Stimulated activated naive B cell treated with anti-CD40 and anti-IgM and Interleukin-4, amounts not matched to agents 10 μg/mL and 1 μg/mL and 100 μg/mL, for 72 hours (primary cell): ENCODE measurements at regions not wholly inside any gene's neighbourhood (a gene's known extent, or its start where the extent isn't known, plus 50 kb on each side); places are given as distances from the start of the nearest gene placed in this dataset.
"Not testable (repeated sequence)": the region's sequence is repeated elsewhere in the genome, so short reads cannot be mapped to it uniquely, and the experiment has no call there.

Source experiments
- ATAC-seq, 2 donors: fragments of 150-1000 bp; cut with Tn5 transposase; replicated peaks; 2 replicates each; pipeline ENCODE4 v1.10.0; 2021; ENCODE audit warnings: moderate library complexity in 1 of 2
- DNase-seq: peaks from one replicate; pipeline ENCODE4 v3.0.0; 2021
- H3K27ac Mint-ChIP-seq: one replicate; pipeline ENCODE4 v1.8.0; 2022; ENCODE audit warnings: mild to moderate bottlenecking, mixed read lengths
- H3K27me3 Mint-ChIP-seq, 2 donors: one replicate each; pipeline ENCODE4 v1.8.0; 2022; ENCODE audit warnings: mixed read lengths in 2 of 2
- H3K36me3 Mint-ChIP-seq, 2 donors: one replicate each; pipeline ENCODE4 v1.8.0; 2022; ENCODE audit warnings: mixed read lengths in 2 of 2, mild to moderate bottlenecking in 1 of 2
- H3K4me1 Mint-ChIP-seq, 2 donors: one replicate each; pipeline ENCODE4 v1.8.0; 2022; ENCODE audit warnings: mixed read lengths in 2 of 2, mild to moderate bottlenecking in 1 of 2
- H3K4me3 Mint-ChIP-seq, 2 donors: one replicate each; pipeline ENCODE4 v1.8.0; 2022; ENCODE audit warnings: mild to moderate bottlenecking in 2 of 2, mixed read lengths in 2 of 2, moderate library complexity in 1 of 2
- H3K9me3 Mint-ChIP-seq, 2 donors: one replicate each; pipeline ENCODE4 v1.8.0; 2022; ENCODE audit warnings: mixed read lengths in 2 of 2, mild to moderate bottlenecking in 1 of 2

DNA sequence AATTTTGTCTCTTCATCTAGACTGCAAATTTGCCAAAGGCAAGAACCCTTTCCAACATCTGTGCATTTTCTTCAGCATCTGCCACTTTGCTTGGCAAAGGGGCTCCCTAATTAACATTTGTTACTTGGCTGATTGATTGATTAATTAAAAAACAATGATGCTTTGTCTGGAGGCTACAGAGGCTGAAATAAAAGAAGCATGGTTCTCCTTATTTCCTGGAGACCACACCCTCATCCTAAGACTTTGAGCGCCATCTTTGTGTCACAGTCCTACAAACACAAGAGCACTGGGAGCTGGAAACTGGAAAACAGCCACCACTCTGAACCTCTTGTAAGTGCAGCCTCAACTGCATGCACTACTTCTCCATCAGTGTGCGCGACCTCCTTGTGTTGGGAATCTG is 189.2 kb downstream of the C7orf25 start:
- no peak for ATAC-seq
- DNase-seq, result no peak
- Mint-ChIP-seq H3K4me1 (no peaks in the 10 kb centered on the region), H3K4me3 (no peak overlapping the region), H3K9me3 (no peaks in the 10 kb centered on the region), H3K27ac (no peak overlapping the region), H3K27me3 (no peaks in the 10 kb centered on the region), H3K36me3 (no peaks in the 10 kb centered on the region)

DNA sequence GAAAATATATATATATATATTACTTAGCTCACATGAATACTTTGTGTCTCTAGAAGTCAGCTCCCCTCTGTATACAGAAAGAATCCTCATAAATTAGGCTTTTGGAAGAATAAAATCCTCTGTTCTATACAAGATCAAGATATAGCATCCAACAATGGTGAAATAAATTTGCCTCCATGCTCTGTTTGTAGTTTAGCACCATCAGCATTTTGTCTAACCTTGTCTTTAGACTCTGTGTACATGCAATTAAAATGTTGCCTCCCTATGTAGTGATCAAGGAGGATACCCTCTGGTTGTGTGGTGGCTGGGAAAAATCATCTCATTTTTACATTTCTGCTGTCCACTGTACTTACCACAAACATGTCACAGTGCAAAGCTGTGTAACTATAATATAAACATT is 189.7 kb downstream of the C7orf25 start:
- Mint-ChIP-seq H3K4me1 (no peaks in the 10 kb centered on the region), H3K27me3 (no peaks in the 10 kb centered on the region), H3K4me3 (no peak overlapping the region), H3K9me3 (no peaks in the 10 kb centered on the region), H3K27ac (no peak overlapping the region), H3K36me3 (no peaks in the 10 kb centered on the region)
- ATAC-seq, result no peak
- no peak for DNase-seq

DNA sequence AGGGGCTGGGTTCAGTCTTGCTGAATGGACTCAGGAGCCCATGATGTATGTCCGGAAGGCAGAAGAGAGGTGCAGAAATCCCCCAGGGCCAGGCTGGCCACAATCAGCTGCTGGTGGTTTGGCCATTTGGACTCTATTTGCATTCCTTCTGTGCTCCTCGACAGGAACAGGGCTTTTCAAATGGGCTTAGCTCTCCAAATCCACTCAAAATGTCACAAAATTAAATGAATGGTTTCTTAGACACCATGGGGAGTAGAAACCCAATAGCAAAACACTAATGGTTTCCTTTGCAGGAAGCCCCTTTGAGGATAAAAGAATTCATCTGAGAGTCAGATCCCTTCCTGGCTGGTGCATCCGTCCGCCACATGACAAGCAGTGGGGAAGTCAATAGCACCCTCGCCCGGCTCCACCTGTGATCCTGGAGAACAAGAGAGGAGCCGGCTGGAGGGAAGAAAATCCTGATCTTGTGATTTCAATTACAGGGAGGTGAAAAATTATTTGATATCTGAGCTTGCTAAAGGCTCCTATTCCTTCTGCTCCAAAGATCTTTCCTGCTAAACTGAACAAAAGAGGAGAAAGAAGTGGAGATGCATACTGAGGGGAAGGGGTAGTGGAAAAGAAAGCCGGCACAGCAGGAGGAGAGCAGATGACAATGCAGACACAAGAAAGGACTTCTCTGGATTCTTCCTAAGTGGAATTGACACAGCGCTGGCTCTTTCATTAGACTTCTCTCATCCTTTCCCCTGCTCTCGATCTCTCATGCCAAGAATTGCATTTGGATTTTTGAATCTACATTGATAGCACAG is 190.7 kb downstream of the C7orf25 start:
- H3K4me3 Mint-ChIP-seq, result no peak overlapping the region
- peaks cover 0 to 6% of the 10 kb centered on the region in 2 donors for H3K27me3 Mint-ChIP-seq
- ATAC-seq (no peak), DNase-seq (no peak)
- H3K9me3 Mint-ChIP-seq, result peaks cover 0 to 3% of the 10 kb centered on the region in 2 donors
- no peaks in the 10 kb centered on the region for H3K4me1 Mint-ChIP-seq
- no peaks in the 10 kb centered on the region for H3K36me3 Mint-ChIP-seq
- no peak overlapping the region for H3K27ac Mint-ChIP-seq

DNA sequence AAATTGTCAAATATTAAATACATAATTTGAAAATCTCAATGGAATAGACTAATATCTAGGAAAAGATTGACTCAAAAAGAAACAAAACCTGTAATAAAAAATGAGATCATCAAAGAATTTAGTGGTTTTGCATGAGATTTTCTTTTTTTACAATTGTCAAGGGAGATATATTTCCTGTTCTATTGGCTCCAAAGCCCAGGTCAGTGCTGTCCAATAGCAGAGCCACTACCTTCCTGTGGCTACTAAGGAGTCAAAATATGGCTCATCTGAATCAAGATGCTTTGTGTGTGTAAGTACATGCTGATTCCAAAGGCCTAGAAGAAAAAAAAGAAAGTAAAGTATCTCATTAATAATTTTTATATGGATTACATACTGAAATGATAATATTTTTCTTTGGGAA is 191.9 kb downstream of the C7orf25 start:
- Mint-ChIP-seq H3K27ac (no peak overlapping the region), H3K27me3 (peaks cover 0 to 6% of the 10 kb centered on the region in 2 donors), H3K4me1 (no peaks in the 10 kb centered on the region), H3K36me3 (no peaks in the 10 kb centered on the region), H3K4me3 (no peak overlapping the region), H3K9me3 (peaks cover 0 to 3% of the 10 kb centered on the region in 2 donors)
- DNase-seq, result no peak
- no peak for ATAC-seq

DNA sequence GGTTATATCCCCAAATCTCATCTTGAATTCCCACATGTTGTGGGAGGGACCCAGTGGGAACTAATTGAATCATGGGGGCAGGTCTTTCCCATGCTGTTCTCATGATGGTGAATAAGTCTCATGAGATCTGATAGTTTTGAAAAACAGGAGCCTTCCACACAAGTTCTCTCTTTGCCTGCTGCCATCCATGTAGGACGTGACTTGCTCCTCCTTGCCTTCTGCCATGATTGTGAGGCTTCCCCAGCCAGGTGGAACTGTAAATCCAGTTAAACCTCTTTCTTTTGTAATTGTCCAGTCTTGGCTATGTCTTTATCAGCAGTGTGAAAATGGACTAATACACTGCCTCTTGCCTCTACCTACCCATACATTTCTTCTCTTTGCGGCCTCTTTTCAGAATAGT is 193.4 kb downstream of the C7orf25 start:
- not testable (repeated sequence) for DNase-seq, H3K4me1 Mint-ChIP-seq, H3K27me3 Mint-ChIP-seq, H3K4me3 Mint-ChIP-seq, ATAC-seq, H3K9me3 Mint-ChIP-seq, H3K27ac Mint-ChIP-seq, H3K36me3 Mint-ChIP-seq

DNA sequence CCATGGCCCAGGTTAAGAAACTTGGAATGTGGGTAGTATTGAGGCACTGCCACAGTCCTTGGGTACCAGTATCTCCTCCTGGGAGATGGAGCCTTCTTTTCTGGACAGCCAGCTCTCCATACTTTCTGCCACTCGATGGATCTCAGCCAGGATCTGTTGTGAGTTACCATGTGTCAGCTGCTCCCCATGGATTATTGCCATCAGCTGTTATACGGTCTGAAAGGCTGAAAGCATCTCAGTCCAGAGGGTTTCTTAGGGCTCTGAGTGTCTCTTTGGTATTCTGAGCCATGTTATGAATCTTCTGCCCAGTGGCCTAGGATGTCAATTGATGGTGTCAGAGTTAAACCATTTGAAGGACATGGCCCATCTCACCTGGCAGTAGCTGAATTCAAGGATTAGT is 197.5 kb downstream of the C7orf25 start:
- DNase-seq (no peak), ATAC-seq (no peak)
- Mint-ChIP-seq H3K27ac (no peak overlapping the region), H3K4me1 (no peaks in the 10 kb centered on the region), H3K4me3 (no peak overlapping the region), H3K27me3 (peaks cover 0 to 6% of the 10 kb centered on the region in 2 donors), H3K36me3 (no peaks in the 10 kb centered on the region), H3K9me3 (peaks cover 0 to 4% of the 10 kb centered on the region in 2 donors)

DNA sequence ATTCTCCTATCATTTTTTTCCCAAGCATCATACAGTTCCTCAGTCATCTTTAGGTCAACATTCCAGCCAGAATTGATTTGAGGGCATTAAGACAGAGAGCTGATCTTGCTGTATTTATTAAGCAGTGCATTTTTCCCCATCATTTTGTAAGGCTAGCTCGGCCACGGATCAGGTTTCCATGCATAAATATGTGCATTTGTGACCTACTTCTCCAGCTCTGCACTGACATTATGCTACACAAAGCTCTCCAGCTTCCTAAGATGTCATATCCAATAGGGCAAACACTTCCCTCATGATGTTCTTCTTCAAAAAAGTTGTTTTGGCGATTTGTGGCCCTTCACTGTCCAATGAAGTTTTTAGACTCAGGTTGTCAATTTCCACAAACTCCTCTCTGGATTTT is 202.6 kb downstream of the C7orf25 start:
- no peak for DNase-seq
- ATAC-seq, result no peak
- Mint-ChIP-seq H3K27ac (no peak overlapping the region), H3K4me3 (no peak overlapping the region), H3K9me3 (peaks cover 0 to 1% of the 10 kb centered on the region in 2 donors), H3K4me1 (no peaks in the 10 kb centered on the region), H3K36me3 (no peaks in the 10 kb centered on the region), H3K27me3 (no peaks in the 10 kb centered on the region)

DNA sequence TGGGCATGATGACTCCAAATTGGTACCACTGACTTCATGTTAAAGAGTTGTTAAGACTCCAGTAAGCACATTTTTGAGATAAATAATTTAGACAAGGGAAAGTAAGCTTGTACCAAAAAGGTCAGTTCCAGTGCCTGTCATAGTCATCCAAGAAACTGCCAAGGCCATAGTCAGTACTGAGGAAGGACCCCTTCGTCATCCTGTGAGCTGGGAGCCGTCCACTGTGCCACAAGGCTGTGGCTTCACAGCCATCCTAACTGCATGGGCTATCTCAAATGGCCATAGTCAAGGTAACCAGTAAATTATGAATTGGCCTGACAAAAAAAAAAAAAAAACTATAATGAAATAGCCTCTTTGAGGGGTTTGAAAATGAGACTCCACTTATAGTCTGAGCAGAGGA is 207.2 kb downstream of the C7orf25 start:
- no peaks in the 10 kb centered on the region for H3K36me3 Mint-ChIP-seq
- no peaks in the 10 kb centered on the region for H3K4me1 Mint-ChIP-seq
- no peak overlapping the region for H3K27ac Mint-ChIP-seq
- DNase-seq, result no peak
- ATAC-seq, result no peak
- no peaks in the 10 kb centered on the region for H3K27me3 Mint-ChIP-seq
- no peak overlapping the region for H3K4me3 Mint-ChIP-seq
- H3K9me3 Mint-ChIP-seq, result no peaks in the 10 kb centered on the region

DNA sequence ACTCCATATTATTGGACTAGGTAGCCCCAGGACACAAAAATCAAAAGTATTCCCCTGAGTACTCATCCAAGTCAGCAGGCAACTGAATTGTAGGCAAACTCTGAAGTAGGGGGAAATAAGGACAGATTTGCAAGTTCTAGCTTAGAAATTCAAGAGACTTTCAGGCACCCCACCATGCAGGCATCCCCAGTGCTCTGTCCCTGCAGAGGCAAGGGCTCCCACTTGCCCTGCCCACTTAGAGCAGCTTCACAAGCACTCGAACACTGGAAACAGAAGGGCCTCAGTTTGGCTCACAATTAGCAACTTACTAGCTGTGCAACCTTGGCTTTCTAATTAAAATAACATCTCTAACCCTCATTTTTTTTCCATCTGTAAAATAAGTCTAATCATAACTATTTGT is 209.2 kb downstream of the C7orf25 start:
- Mint-ChIP-seq H3K9me3 (no peaks in the 10 kb centered on the region), H3K36me3 (no peaks in the 10 kb centered on the region), H3K4me3 (no peak overlapping the region), H3K4me1 (no peaks in the 10 kb centered on the region), H3K27me3 (no peaks in the 10 kb centered on the region), H3K27ac (no peak overlapping the region)
- no peak for DNase-seq
- no peak for ATAC-seq

DNA sequence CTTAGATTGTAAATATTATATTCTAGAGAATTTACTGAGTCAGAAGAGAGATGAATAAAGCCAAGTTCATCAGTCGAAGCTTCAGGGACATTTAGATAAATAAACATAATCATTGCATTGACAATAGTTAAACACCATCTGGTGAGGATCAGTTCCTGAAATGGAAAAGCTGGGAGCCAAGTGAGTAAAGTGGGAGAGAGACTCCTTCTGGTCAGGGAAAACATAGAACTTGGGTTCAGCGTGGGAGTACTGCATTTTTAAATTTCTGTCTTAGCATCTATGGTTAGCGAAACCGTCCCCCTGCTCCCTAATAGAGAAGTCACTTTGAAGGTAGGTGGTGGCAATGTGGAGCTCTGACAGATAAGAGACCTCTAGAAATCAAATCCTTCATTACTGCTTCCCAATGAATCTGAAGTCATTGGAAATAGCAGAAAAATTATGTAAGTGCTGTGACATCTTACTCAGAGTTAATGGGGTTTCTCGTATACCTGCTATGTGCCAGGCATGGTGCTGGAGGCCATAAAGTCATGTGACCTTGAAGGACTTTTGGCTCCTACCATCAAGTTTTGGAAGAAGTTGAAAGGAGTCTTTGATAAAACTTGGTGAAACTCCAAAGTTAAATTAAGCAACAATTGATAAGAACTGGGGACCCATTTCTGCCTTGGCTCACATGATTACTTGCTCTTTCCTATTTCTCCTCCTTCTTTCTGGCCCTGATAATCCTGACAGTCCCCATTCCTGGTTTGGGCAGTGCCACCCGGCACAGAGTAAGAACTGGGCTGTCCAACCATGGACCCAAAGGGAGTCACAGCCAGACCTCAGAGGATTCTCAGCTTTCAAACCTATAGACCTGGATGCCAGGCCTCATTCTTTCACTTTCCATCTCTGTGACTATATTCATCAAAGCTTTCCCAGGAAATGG is 211.2 kb downstream of the C7orf25 start:
- Mint-ChIP-seq H3K4me1 (no peaks in the 10 kb centered on the region), H3K9me3 (no peaks in the 10 kb centered on the region), H3K27ac (no peak overlapping the region), H3K27me3 (no peaks in the 10 kb centered on the region), H3K4me3 (no peak overlapping the region), H3K36me3 (no peaks in the 10 kb centered on the region)
- DNase-seq (no peak), ATAC-seq (no peak)

DNA sequence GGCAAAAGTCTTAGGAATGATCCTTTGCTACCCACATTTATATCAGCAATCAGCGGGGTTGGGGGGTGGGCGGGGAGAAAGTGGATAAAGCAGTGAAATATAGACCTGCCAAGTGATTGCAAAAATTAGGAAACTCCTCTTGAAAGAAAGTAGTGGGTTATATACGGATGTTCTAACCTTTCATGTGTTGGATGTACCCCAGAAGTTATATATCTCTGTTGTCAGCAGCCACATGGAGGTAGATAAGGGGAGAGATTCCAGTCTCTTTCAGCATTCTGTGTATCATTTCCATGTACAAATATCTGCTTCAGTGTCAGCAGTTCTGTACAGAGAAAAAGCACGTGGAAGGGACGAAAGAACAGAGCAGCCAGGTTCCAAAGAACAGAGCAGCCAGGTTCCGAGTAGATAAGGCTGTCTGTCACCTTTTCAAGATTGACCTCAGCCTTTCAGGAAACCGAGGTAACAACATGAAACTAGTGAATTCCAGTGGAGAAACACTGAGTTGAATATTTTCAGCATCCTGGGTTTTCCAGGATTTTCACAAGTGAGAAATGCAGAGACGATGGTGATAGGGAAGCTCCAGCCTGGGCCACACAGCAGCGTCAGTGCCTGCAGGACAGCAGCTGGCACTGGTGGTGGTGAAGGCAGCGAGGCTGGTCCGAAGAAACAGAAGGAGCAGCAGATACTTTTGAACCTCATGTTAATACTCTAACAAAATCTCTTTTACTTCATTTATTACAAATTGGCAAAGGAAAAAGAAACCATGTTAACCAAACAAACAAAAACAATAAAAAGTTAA is 212.3 kb downstream of the C7orf25 start:
- Mint-ChIP-seq H3K27me3 (peaks cover 0 to 4% of the 10 kb centered on the region in 2 donors), H3K4me1 (no peaks in the 10 kb centered on the region), H3K36me3 (no peaks in the 10 kb centered on the region), H3K9me3 (no peaks in the 10 kb centered on the region), H3K27ac (no peak overlapping the region), H3K4me3 (no peak overlapping the region)
- no peak for ATAC-seq
- no peak for DNase-seq

DNA sequence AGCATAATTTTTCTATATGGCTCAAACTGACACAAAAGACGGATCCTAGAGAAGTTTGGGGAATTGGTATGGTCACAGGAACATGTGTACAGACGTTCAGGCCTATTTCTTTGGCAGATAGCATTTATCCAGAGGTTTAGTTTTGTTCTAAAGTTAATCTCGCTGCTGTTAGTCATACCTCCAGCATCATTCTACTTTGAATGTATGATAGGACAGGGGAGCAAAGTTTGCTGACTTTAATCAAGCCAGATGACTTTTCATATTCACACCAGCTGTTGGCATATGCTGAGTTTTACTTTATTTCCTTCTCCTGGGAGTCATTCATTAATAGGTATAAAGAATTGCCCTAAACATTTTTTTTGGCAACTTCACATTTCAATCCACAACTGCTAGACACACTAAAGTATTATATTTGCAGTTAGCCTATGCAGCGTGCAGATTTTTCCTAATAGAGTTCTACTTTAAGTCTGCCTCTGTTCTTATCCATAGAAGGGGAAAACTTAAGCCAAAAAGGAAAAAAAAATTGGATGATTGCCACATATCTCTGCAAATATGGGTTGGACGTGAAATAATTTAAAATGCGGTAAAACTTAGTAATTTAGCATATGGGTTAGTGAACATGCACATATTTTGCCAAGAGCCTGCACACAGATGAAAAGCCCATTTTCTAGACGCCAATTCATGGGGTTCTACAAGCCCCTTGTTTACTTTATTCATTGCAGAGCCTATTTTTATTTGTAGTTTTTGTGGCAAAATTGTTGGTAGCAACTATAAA is 213.1 kb downstream of the C7orf25 start:
- peaks cover 0 to 4% of the 10 kb centered on the region in 2 donors for H3K27me3 Mint-ChIP-seq
- no peak overlapping the region for H3K4me3 Mint-ChIP-seq
- no peak for DNase-seq
- no peaks in the 10 kb centered on the region for H3K36me3 Mint-ChIP-seq
- ATAC-seq, result no peak
- H3K9me3 Mint-ChIP-seq, result no peaks in the 10 kb centered on the region
- H3K27ac Mint-ChIP-seq, result no peak overlapping the region
- H3K4me1 Mint-ChIP-seq, result no peaks in the 10 kb centered on the region

DNA sequence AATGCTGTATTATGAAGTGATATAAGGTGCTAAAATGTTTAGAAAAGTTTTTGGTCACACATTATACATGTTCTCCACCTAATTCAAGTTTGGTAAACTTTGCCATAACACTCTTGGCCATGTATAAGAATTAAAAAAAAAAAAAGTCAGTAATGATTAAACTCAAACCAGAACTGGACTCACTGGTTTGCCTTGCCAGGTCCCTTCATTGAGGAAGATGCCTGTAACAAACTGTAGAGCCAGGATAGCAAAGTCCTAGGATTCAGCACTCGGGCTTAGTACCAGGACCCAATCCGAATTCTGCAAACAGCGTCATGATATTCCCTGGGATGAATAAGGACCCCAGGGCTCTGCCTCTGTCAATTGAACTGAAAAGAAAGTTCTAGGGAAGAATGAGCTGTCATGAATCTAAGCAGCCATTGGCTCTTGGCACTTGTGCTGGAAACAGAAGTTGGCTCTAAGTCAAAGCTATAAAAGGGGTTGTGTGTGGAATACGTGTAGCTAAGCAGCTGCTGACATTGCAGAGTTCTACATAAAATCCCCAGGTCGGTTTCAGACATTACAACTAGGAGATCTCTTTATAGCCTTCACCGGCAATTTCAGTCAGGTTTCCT is 216.9 kb downstream of the C7orf25 start:
- Mint-ChIP-seq H3K4me3 (no peak overlapping the region), H3K9me3 (no peaks in the 10 kb centered on the region), H3K27me3 (peaks cover 0 to 4% of the 10 kb centered on the region in 2 donors), H3K36me3 (no peaks in the 10 kb centered on the region), H3K4me1 (no peaks in the 10 kb centered on the region), H3K27ac (no peak overlapping the region)
- ATAC-seq (no peak), DNase-seq (no peak)
